NCI-H510A treated with DMSO at 0.1 percent for 48 hours (cell line): ENCODE measurements at regions not wholly inside any gene's neighbourhood (a gene's known extent, or its start where the extent isn't known, plus 50 kb on each side); places are given as distances from the start of the nearest gene placed in this dataset.
"Not testable (repeated sequence)": the region's sequence is repeated elsewhere in the genome, so short reads cannot be mapped to it uniquely, and the experiment has no call there.

ENCODE experiments used
- DNase-seq: peaks from one replicate; lab custom pipeline; 2025; lab: John Stamatoyannopoulos, UW

DNA sequence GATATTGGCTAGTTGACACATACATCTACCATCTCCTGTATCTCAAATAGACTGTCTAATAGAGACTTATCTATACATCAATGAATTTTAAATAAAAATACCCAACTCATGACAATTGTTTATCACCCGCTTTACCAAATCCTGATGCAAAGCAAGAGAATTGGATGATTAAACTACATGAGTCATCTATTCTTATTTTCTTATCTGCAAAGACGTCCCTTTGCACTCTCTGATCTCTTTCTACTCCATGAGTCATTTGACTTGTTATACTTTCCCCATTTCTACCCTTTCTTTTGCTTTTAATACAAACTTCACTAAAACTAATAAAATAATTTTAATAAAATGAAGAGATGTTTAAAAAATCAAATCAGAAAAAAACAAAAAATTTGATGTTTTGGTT lies 261.7 kb upstream of the MAP2 start:
- DNase-seq = no peak

DNA sequence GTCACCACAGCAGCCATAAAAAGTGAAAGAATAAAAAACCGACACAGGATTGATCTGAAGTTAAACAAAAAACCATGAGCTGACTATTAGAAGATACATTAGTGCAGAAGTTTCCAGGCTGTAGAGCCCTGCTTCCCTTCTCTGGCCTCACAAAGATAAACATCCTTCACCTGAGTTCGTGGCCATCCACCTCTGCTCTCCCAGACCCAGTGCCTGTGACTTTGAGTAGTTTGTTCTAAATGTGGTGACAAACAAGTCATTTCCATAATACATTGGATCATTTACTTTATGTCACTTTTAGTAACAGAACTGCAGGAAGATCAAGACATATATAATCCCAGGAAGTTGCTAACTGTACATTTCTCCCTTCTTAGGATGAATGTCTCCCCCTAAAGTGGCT lies 241.9 kb upstream of the MAP2 start:
- DNase-seq = no peak

DNA sequence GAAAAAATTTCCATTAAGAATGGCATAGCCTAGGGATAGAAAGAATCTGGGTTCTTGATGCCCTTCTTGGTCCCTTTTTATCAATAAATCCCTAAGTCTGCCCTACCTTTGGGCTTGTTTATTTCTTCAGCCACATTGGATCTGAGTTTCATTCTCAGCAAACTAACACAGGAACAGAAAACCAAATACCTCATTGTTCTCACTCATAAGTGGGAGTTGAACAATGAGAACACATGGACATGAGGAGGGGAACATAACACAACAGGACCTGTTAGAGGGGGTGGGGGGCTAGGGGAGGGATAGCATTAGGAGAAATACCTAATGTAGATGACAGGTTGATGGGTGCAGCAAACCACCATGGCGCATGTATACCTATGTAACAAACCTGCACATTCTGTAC lies 237.0 kb upstream of the MAP2 start:
- not testable (repeated sequence) for DNase-seq

DNA sequence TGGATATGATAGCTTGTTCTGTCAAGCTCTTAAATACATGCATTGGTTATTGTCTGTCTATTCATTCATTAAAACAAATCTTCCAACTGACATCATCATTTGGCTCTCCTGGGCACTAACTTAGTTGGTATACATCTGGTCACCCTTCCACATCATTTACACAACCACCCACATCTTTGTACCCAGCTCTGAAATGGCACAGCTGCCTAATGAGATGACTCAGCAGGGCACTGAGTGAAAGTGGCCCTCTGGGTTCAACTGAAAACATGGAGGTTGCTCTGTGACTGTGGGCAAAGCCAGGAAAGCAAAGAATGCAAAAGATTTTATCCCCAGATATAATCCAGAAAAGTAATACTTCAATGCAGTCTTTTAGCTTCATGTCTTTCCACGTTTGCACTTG lies 234.0 kb upstream of the MAP2 start:
- DNase-seq = no peak

DNA sequence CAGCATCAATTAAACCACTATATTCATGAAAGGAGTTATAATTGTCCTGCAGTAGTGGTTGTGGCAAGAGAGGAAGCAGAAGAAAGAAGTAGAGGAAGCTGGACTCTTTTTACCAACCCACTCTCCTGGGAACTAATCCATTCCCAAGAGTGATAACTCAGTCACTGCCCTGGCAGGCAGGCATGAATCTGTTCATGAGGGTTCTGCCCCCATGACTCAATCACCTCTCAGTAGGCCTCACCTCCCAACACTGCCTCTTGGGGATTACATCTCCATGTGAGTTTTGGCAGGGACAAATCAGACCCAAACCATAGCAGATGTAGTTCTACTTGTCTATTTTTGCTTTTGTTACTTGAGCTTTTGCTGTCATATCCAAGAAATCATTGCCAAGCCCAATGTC lies 232.7 kb upstream of the MAP2 start:
- no peak for DNase-seq

DNA sequence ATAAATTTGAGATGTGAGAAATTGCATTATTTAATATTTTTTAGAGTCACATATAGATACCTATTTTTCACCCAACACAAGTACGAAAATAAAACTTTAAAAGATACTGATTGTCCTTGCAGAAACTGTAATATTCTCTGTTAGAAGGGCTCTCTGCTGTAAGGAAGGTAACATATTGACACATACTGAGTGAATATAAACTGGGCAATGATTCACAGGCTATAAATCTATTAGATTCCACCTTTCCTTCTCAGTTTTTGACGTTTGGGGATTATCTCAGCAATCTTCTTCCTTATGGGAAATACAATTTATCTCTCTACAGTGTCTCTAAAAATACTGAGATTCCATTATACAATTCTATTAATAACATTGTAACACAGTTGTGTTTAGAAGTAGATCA lies 229.1 kb upstream of the MAP2 start:
- no peak for DNase-seq

DNA sequence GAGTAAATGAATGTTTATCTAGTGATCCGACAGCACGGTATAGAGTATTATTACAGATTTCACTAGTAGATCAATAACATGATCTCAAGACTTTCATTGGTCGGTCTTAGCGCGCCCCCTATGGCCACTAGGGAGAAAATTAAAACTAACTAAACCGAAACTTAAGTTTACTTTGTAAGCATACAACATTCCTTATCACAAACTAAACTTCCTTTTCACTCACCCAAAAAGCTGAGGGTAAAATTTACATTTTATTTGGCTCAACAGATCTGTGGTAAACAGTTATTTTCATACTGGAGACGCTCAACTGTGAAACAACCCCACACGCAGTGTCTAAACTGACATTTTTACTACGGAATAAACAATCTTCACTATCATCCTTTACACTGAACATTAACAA lies 215.6 kb upstream of the MAP2 start:
- DNase-seq = peak; percentile 7

DNA sequence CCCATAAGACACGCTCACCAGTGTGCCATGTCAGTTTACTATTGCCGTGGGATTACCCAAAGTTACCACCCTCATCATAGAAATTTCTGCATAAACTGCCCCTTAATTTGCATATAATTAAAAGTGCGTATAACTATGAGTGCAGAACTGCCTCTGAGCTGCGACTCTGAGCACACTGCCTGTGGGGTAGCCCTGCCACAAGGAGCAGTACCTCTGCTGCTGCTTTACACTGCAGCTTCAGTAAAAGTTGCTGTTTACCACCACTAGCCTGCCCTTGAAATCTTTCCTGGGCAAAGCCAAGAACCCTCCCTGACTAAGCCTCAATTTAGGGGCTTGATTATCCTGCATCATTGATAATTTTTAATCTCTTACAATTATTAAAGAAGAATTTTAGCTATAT lies 213.9 kb upstream of the MAP2 start:
- no peak for DNase-seq

DNA sequence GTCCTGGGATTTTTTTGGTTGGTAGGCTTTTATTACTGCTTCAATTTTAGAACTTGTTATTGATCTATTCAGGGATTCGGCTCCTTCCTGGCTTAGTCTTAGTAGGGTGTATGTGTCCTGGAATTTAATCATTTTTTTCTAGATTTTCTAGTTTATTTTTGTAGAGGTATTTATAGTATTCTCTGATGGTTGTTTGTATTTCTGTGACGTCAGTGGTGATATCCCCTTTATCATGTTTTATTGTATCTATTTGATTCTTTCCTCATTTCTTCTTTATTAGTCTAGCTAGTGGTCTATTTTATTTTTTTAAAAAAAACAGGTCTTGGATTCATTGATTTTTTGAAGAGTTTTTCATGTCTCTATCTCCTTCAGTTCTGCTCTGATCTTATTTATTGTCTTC lies 193.3 kb upstream of the MAP2 start:
- no peak for DNase-seq

DNA sequence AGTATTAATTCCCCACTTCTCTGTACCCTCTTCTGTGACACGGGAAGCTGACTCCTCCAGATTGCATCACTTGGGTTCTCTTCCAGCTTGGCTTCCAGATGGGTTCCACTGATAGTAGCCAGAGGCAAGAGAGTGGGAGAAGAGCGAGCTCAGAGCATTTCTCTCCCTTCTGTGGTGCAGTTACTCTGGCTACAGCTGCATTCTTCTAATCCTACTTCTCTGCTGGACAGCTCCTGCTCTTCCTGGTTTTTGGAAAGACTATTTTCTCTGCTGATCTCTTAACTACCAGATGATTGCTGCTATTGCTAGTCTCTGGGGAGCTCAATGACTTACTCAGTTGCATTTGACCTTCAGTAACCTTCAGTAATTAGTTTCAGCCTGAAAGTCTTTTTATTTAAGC lies 187.5 kb upstream of the MAP2 start:
- no peak for DNase-seq

DNA sequence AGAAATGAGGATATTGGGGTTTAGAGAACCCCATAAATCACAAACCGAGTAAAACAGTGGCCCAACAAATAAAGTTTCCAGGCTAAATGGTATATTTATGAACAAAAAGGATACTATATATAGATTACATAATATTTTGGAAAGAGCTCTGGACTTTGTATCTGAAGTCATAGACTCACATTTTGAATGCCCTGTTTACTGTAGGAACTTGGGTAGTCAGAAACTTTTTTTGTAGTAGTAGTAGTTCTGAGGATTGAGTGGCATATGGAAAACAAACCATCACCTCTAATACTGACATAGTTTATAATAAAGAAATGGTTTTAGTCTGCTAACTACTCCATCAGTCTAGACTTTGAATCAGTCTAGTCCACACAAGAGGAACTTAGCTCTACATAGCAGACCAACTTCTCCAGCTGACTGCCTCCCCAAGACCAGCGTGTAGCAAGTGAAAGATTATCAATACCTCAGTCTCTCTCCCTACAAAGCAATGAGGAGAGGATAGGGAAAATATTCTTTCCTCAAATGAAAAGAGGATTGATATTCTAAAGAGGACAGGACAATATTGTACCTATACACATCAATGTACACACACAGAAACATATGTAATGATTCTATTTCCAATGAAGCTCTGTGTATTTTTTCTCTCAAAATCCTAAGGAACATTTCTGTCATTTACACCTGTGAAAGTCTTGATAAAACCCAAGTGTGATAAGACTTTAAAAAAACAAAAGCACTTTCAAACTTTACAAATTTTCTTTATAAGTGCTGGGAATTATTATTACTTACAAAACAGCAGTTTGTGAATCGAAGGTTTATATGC lies 184.9 kb upstream of the MAP2 start:
- no peak for DNase-seq

DNA sequence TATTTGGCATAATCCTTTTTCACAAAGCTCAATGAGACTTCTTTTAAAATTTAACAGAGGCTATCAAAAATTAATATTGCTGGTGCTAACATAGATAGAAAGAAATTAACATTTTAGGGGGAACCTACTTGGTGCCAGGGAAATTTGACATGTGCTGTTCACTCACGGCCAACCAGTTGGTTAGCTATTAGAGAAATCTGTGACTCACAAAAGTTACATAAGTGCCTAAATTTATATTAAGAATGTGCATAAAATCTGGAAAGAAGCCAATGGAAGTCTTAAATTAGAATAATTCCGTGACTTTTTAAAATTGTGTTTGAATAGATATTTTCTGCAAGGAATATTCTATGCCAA lies 184.3 kb upstream of the MAP2 start:
- no peak for DNase-seq

DNA sequence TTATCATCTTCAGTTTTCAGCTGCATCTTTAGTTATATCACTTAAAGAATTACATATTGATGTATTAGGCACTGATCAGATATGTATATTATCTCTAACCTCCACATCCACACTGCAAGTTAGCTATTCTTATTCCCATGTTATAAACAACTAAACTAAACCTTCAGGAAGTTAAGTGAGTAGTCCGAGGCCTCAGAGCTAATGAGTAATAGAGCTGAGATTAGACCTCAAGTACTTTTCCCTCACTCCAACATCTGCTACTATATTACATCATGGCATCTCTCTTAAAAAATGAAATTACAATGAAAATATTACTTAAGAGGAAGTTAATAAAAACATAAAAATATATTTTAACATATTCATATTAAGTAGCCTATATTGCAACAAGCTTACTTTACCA lies 183.6 kb upstream of the MAP2 start:
- no peak for DNase-seq

DNA sequence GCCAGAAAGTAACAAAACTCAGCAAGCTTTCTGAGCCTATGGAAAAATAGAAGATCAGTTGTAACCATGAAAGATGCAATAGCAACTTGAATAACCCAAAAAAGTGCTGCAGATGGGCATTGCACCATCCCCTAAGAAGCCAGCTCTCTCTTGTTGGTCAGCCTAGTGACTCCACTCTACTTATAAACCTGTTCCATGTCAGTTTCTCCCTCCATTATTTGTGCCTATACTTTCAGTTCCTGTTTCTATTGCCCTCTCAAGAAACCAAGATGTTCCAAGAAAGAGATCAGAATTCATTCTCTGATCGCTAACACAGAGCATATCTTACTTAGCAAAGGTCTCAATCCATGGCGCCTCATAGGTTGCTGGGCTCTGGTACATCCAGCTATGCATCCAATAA lies 170.3 kb upstream of the MAP2 start:
- no peak for DNase-seq

DNA sequence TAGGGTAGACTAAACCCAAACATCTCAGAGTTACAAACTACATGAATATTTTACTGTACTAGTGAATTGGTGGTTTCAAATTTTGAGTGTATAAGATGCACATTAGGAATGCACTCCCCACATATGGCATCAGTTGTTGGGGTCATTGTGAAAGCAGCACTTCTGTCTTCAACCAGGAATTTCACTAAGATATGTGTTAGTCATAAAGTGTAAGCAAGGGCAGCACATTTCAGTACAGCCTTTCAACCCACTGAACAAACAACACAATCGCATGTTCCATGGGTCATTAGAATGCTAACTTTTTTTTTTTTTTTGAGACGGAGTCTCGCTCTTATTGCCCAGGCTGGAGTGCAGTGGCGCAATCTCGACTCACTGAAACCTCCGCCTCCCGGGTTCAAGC lies 164.1 kb upstream of the MAP2 start:
- DNase-seq = no peak

DNA sequence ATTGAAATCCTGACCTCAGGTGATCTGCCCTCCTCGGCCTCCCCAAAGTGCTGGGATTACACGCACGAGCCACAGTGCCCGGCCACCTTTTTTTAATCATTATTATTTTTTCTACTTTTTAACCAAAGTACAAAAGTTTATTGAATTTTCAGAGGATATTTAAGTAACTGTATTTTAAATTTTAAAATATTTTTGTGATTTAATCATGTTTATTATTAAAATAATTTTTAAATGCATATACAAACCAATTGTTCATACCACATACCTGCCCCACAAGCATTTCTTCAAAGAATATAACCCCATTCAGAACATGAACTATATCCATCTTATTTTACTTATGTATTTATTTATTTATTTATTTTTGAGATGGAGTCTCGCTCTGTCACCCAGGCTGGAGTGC lies 163.6 kb upstream of the MAP2 start:
- DNase-seq = no peak

DNA sequence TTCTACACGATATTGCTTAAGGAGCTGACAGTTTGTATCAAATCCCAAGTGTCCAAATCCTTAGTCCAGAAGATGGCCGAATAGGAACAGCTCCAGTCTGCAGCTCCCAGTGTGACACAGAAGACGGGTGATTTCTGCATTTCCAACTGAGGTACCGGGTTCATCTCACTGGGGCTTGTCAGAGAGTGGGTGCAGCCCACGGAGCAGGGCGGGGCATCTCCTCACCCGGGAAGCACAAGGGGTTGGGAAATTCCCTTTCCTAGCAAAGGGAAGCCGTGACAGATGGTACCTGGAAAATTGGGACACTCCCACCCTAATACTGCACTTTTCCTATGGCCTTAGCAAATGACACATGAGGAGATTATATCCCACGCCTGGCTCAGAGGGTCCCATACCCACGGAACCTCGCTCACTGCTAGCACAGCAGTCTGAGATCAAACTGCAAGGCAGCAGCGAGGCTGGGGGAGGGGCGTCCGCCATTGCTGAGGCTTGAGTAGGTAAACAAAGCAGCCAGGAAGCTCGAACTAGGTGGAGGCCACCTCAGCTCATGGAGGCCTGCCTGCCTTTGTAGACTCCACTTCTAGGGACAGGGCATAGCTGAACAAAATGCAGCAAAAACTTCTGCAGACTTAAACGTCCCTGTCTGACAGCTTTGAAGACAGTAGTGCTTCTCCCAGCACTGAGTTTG lies 162.3 kb upstream of the MAP2 start:
- not testable (repeated sequence) for DNase-seq

DNA sequence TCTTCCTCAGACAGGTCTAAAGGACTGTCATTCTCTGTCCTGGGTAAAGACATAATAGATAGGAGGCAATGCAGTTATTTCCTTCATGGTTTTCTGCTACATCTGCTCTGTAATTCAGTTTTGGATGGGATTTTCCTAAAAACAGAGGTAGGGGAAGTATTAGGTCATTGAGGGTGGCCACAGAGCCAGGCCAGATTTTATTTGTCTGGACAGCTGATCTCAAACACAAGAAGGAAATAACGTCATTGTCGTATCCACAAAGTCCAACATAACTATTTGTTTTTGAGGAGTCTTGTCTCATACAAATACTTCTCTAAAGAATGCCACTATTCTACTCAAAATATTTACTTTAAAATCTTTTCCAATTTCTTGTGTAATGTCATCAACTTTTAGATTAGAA lies 154.8 kb upstream of the MAP2 start:
- no peak for DNase-seq

DNA sequence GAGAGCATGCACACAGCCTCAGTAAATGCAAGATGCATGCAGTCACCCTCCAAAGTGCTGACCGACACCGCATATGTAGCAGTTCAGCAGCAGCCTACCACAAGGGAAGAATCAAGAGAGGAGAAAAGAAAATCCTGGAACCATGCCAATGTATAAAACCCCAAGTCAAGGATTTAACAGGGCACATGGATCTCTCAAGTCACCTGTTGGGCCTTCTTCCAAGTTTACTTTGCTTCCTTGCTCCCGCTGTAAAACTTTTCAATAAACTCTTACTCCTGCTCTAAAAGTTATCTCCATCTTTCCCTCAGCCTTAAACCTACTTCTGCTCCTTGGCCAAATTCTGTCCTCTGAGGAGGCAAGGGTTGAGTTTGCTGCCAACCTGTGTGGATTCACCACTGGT lies 147.8 kb upstream of the MAP2 start:
- no peak for DNase-seq

DNA sequence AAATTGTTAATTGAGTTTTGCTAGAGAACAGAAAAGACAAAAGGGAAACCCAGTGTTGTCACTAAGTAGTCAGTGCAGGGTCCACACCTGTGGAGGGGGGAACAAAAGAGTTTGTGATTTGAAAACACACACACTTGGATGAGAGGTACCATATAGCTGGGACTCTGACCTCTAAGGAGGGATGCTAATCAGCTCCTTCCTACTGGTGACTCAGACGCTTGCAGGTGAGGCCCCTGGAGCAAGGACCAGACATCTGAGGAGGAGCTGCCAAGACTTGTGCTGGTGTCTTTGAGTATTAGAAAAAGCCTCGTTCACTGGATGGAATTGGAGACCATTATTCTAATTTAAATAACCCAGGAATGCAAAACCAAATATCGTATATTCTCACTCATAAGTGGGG lies 146.4 kb upstream of the MAP2 start:
- no peak for DNase-seq

DNA sequence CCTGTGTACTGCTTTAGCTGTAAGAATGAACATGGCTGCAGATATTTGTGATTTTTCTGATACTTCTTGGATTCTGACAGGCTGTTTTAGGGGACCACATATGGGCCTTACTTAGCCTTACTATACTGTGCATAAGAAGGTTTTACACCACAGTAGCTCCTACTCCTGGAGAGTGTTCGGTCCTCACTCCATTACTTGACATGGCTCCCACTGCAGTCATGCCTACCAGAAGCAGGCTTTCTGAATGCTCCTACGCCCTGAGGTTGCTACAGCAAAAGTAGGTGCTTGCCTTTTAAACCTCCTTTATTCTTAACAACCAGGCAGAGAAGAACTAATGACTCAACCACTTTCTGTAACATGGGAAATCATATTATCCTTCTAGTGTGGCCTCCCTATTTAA lies 125.2 kb upstream of the MAP2 start:
- no peak for DNase-seq

DNA sequence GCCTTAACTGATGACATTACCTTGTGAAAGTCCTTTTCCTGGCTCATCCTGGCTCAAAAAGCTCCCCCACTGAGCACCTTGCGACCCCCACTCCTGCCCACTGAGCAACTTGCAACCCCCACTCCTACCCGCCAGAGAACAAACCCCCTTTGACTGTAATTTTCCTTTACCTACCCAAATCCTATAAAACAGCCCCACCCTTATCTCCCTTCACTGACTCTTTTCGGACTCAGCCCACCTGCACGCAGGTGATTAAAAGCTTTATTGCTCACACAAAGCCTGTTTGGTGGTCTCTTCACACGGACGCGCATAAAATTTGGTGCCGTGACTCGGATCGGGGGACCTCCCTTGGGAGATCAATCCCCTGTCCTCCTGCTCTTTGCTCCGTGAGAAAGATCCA lies 124.4 kb upstream of the MAP2 start:
- not testable (repeated sequence) for DNase-seq

DNA sequence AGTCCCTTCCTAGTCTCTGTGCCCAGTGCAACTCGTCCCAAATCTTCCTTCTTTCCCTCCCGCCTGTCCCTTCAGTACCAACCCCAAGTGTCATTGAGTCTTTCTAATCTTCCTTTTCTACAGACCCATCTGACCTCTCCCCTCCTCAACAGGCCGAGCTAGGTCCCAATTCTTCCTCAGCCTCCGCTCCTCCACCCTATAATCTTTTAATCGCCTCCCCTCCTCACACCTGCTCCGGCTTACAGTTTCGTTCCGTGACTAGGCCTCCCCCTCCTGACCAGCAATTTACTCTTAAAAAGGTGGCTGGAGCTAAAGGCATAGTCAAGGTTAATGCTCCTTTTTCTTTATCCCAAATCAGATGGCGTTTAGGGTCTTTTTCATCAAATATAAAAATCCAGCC lies 123.1 kb upstream of the MAP2 start:
- not testable (repeated sequence) for DNase-seq

DNA sequence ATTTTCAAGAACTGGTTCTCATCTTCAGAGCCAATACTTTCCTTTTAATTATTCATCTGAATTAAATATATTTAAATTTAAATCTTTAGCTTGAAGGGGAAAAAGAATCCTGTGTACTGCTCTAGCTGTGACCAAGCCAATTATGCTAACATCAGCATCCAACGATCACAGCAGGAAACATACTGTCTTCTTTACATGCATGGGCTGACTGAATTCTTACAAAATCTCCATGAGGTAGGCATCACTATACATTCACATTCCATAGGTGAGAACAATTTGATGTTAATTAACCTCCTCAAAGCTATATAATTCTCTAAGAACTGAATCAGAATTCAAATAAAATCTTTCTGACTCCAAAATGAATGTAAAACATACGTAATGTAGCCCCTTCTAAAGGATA lies 118.8 kb upstream of the MAP2 start:
- no peak for DNase-seq
